GM18499 (cell line): ENCODE measurements at regions not wholly inside any gene's neighbourhood (a gene's known extent, or its start where the extent isn't known, plus 50 kb on each side); places are given as distances from the start of the nearest gene placed in this dataset.
A peak's percentile ranks its signal among the peaks of the same experiment; 100 is the strongest.
"Not testable (repeated sequence)": the region's sequence is repeated elsewhere in the genome, so short reads cannot be mapped to it uniquely, and the experiment has no call there.

Source experiments
- ATAC-seq: cut with Tn5 transposase; IDR thresholded peaks from one replicate; pipeline ENCODE4 v1.9.1; 2021; ENCODE audit warnings: moderate number of reproducible peaks; ENCODE audit not compliant: insufficient read depth, unreplicated experiment

- ATAC-seq = peak; percentile 76
These were observed 200.0 kb upstream of the CBLB start for GRCh38 chr3:106068795-106069194.

DNA sequence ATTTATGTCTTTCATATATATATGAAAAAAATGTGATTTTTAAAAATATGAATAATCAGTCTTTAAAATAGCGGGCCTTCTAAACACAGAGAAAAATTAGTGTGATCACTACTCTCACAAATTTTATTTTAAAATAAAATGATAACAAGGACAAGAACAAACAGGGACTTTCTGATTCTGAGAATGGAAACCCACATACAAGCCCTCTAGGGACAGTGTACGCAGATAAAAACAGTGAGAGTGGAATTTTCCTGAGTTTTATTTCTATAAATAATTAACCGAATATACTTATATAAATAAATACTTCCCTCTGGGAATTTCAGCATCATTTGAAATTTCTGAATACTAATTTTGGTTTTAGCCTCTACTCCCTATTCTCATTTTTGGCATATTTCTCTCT, 201.4 kb upstream of the CBLB start:
- ATAC-seq = no peak

GRCh38 chr3:106071306-106071705, 202.5 kb upstream of the CBLB start:
- ATAC-seq = no peak

- not testable (repeated sequence) for ATAC-seq
These were observed 203.8 kb upstream of the CBLB start for GRCh38 chr3:106072596-106072995.

- not testable (repeated sequence) for ATAC-seq
These were observed 205.0 kb upstream of the CBLB start for GRCh38 chr3:106073806-106074205.

DNA sequence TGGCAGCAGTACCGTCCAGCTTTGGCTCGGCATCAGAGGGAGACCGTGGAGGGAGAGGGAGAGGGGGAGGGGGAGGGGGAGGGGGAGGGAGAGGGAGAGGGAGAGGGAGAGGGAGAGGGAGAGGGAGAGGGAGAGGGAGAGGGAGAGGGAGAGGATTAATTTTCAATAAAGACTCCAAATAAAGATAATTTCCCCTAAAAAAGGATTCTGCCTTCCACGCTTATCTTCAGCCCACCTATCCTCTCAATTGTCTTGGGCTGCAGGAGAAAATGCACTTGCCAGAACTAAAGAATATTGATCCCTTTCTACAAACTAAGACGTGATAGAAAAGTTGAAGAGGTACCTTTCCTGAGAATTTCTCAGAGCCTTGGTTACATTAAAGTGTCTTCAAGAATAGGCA, 206.9 kb upstream of the CBLB start:
- ATAC-seq = not testable (repeated sequence)

DNA sequence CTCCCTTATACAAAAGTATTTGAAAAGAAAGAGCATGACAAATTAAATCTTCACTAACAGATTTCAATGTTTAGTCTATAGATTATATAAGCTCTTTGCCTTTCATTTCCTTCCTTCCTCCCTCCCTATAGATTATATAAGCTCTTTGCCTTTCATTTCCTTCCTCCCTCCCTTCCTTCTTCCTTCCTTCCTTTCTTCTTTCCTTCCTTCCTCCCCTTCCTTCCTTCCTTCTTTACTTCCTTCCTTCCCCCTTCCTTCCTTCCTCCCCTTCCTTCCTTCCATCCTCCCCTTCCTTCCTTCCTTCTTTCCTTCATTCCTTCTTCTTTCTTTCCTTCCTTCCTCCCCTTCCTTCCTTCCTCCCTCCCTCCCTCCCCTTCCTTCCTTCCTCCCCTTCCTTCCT, 209.8 kb upstream of the CBLB start:
- ATAC-seq = no peak

GRCh38 chr3:106082616-106083015, 213.8 kb upstream of the CBLB start:
- no peak for ATAC-seq

- ATAC-seq = no peak
These were observed 214.4 kb upstream of the CBLB start for GRCh38 chr3:106083207-106083606.

DNA sequence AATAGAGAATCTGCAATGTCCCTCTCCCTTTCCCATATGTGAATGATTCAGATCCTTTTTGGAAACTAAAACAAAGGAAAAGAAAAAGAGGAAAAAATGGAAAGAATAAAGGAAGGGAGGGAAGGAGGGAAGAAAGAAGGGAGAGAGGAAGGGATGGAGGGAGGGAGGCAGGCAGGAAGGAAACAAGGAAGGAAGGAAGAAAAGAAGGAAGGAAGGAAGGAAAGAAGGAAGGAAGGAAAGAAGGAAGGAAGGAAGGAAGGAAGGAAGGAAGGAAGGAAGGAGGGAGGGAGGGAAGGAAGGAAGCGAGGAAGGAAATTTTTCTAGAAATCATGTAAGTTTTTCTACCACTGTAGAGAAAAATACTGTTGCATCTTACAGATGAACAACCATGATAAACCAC, 215.0 kb upstream of the CBLB start:
- no peak for ATAC-seq

- no peak for ATAC-seq
These were observed 217.2 kb upstream of the CBLB start for GRCh38 chr3:106086038-106086437.

- no peak for ATAC-seq
These were observed 217.8 kb upstream of the CBLB start for GRCh38 chr3:106086636-106087035.

DNA sequence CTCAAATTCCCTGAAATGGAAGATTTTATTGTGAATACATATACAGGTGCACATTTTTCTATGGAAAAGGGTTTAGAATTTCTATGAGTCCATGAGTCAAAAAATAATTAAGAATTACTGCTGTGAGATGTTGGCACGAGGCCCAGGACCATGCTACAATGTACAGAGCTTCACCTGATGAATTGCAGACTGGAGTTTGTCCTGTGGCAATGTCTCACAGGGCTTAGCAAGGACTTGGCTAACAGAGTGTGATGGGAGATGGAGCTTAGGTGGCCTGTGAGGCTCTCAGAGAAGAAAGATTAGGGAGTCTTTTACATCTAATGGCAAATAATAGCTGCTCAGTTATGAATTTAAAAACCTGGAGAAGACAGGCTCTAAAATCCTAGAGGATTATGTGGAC, 219.5 kb upstream of the CBLB start:
- no peak for ATAC-seq

- no peak for ATAC-seq
These were observed 220.1 kb upstream of the CBLB start for GRCh38 chr3:106088899-106089298.

DNA sequence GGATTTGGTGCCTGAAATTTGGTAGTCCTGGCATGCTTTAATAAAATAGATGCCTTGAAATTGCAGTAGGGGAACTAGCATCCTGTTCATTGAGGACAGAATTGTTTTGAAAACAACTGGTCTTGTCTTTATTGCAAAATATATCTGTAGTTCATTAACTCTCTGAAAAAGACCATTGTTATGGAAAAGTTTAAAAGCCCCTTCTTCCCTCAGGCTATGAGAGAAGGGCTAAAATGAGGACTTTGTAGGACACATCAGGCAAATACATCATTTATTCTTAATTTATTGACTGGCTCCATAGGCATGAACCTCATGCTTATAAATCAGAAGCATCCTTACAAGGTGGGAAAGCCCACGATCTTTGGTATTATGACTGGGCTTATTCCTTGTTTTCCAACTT, 221.0 kb upstream of the CBLB start:
- ATAC-seq = no peak

- no peak for ATAC-seq
These were observed 224.0 kb upstream of the CBLB start for GRCh38 chr3:106092792-106093191.

- no peak for ATAC-seq
These were observed 224.8 kb upstream of the CBLB start for GRCh38 chr3:106093616-106094015.

DNA sequence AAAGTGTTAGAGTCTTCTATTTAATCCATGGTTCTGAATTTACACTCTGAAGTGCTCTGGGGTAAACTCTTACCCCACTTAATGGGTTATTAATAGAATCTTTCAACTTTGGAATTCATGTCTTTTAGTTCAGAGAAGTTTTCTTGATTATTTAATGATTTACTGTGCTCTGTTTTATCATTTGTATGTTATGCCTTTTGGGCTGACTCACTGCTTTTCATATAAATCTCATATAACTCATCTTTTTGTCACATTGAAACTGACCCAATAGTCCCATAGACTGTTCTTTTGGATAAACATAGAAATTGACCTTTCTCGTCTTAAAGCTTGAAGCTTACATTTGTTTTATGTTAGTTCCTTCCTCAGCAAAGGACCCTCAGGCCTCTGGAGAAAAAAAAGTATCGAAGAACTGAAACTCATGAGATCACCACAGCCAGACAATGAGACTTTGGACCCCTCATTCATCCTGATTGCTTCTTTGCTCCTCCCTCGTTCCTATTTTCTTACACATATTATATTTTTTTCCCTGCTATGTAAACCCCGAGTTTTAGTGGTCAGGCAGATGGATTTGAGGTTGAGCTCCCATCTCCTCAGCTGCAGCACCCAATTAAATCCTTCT, 229.1 kb upstream of the CBLB start:
- no peak for ATAC-seq

GRCh38 chr3:106103383-106103782, 234.6 kb upstream of the CBLB start:
- ATAC-seq = no peak

DNA sequence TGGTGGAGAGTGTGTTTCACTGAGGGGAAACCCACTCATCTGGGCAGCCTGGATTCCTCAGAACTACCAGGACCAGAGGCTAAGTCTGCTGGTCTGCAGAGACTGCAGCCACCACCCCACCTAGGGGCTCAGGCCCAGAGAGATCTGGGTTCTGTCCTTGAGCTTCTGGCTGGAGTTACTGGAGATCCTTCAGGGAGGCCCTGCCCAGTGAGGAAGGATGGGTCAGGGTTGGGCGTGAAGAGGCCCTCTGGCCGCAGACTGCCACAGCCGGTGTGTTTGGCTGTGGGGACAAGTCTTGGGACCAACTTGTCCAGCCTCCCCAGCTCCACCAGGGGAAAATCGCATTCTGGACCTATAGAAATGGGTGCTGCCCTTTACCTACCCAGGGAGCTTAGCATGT, 235.3 kb upstream of the CBLB start:
- ATAC-seq = no peak

DNA sequence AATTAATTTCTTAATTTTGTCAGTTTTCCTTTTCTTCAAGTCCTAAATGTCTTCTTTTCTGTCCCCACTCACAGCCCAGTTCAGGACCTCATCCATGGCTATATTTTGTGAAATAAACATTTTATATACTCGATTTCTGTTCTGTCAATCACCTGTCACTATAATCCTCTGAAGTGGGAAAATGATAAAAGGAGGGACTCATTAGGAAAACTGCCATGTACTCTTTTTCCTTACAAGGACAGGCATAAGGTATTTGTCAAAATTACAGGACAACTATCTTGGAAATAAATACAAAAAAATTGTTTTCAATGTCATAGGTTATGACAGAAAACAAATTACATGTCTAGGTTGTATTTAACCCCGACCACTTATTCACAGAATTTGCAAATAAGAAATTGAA, 240.1 kb upstream of the CBLB start:
- ATAC-seq = no peak

DNA sequence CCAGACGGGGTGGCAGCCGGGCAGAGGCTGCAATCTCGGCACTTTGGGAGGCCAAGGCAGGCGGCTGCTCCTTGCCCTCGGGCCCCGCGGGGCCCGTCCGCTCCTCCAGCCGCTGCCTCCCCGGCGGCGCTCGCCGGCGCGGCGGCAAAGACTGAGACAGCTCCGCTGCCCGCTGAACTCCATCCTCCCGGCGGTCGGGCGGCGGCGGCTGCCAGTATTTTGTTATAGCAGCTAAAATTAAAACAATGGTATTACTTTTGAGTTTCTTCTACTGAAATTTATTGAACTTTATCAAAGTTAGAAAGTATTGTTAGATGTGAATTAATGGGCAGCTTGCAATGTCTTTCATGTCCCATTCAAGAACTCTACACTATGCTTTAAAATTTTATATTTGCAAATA, 243.7 kb upstream of the CBLB start:
- ATAC-seq = not testable (repeated sequence)

GRCh38 chr3:106113747-106114146, 244.9 kb upstream of the CBLB start:
- no peak for ATAC-seq
